ENCODE measurements at regions not wholly inside any gene's neighbourhood (a gene's known extent, or its start where the extent isn't known, plus 50 kb on each side); places are given as distances from the start of the nearest gene placed in this dataset.
"Not testable (repeated sequence)": the region's sequence is repeated elsewhere in the genome, so short reads cannot be mapped to it uniquely, and the experiment has no call there.

DNA sequence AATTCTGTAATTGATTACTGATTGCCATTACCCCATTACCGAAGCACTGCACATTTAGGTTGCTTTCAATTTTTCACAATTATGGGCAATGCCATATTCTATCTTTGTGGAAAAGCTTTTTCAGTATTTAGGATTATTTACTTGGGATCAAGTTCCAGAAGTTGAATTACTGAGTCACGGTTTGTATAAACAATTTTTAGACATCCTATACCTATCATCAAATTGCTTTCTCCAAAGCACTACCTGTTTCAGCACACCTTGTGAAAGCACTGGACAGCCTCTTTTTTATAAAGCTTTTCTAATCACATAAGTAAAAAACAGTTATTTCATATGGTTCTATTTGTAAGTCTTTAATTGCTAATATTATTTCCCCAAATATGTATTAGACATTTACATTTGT lies 221.5 kb upstream of the CAND1 start:
- no peak for DNase-seq (ENCODE audit: low read depth)
- TF ChIP-seq, protein P1, sequence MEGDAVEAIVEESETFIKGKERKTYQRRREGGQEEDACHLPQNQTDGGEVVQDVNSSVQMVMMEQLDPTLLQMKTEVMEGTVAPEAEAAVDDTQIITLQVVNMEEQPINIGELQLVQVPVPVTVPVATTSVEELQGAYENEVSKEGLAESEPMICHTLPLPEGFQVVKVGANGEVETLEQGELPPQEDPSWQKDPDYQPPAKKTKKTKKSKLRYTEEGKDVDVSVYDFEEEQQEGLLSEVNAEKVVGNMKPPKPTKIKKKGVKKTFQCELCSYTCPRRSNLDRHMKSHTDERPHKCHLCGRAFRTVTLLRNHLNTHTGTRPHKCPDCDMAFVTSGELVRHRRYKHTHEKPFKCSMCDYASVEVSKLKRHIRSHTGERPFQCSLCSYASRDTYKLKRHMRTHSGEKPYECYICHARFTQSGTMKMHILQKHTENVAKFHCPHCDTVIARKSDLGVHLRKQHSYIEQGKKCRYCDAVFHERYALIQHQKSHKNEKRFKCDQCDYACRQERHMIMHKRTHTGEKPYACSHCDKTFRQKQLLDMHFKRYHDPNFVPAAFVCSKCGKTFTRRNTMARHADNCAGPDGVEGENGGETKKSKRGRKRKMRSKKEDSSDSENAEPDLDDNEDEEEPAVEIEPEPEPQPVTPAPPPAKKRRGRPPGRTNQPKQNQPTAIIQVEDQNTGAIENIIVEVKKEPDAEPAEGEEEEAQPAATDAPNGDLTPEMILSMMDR (IDR thresholded peaks at IDR 0.05; ENCODE audit: control insufficient read depth, insufficient read depth, low read depth, low read length, missing control alignments), result no peak
- no peak overlapping the region for H3K4me3 ChIP-seq (ENCODE audit: control insufficient read depth, low read depth, low read length)

DNA sequence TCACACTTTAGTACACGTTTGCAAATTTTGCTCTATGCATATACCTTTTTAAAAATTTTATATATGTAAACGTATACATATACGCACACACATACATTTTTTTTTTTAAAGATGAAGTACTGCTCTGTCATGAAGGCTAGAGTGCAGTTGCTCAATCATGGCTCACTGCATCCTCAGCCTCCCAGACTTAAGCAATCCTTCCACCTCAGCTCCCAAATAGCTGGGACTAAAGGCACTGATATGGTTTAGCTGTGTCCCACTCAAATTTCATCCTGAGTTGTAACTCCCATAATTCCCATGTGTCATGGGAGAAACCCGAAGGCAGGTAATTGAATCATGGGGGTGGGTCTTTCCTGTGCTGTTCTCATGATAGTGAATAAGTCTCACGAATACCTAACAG lies 220.8 kb upstream of the CAND1 start:
- no peak for DNase-seq (ENCODE audit: low read depth)
- H3K4me3 ChIP-seq (ENCODE audit: control insufficient read depth, low read depth, low read length), result no peak overlapping the region
- TF ChIP-seq, protein P1 (IDR thresholded peaks at IDR 0.05; ENCODE audit: control insufficient read depth, insufficient read depth, low read depth, low read length, missing control alignments), result no peak

DNA sequence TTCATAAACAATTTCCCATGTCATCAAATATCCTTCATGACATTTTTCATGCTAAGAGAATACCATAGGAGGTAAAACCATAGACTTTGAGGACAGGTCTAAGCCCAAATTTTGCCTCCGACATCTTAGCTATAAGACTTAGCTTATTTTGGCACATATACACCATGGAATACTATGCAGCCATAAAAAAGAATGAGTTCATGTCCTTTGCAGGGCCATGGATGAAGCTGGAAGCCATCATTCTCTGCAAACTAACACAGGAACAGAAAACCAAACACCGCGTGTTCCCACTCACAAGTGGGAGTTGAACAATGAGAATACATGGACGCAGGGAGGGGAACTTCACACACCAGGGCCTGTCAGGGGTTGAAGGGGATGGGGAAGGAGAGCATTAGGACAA lies 220.0 kb upstream of the CAND1 start:
- not testable (repeated sequence) for DNase-seq (ENCODE audit: low read depth); H3K4me3 ChIP-seq (ENCODE audit: control insufficient read depth, low read depth, low read length)

DNA sequence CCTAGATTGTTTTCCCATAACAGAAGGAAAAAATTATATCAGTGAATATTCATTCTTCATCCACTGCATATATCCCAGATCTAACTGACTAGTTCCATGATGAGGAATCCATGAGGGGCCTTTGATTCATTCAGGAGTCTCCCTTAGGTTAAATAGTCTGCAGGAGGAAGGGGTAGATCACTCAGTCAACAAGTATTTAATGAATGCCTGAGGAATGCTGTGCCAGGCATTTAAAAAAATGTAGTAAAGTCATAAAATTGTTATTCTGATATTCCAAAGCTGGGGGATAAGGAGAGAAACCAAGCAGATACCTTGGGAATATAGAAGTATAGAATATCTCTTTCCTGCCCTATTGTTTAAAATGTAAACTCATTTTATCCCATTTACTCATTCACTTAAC lies 216.2 kb upstream of the CAND1 start:
- H3K4me3 ChIP-seq (ENCODE audit: control insufficient read depth, low read depth, low read length), result no peak overlapping the region
- TF ChIP-seq, protein P1 (IDR thresholded peaks at IDR 0.05; ENCODE audit: control insufficient read depth, insufficient read depth, low read depth, low read length, missing control alignments), result no peak
- DNase-seq (ENCODE audit: low read depth), result no peak

DNA sequence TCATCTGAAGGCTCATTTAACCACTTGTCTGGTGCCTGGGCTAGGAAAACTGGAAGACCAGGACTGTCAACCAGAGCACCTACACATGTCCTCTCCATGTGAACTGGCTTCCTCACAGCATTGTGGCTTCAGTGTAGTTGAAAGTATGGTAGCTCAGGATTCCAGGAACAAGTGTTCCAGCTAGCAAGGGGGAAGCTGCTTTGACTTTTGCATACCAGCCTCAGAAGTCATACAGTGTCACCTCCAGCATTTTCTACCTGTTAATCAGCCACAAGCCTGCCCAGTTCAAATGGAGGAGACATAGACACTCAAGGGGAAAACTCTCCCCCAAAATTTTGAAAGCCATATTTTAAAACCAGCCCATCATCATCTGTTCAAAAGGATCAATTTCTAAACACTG lies 212.8 kb upstream of the CAND1 start:
- TF ChIP-seq, protein P1 (IDR thresholded peaks at IDR 0.05; ENCODE audit: control insufficient read depth, insufficient read depth, low read depth, low read length, missing control alignments), result no peak
- no peak for DNase-seq (ENCODE audit: low read depth)
- no peak overlapping the region for H3K4me3 ChIP-seq (ENCODE audit: control insufficient read depth, low read depth, low read length)

DNA sequence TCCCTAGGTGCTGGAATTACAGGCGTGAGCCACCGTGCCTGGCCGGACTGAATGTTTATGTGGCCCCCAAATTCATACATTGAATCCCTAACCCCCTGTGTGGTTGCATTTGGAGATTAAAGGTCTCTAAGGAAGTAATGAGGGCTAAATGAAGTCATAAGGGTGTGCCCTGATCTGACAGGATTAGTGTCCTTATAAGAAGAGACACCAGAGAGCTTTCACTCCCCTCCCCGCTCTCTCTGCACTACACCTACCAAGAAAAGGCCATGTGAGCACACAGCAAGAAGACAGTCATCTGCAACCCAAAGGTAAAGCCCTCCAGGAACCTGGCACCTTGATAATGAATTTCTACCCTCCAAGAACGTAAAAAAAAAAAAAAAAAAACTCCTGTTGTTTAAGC lies 212.1 kb upstream of the CAND1 start:
- DNase-seq (ENCODE audit: low read depth), result no peak
- no peak overlapping the region for H3K4me3 ChIP-seq (ENCODE audit: control insufficient read depth, low read depth, low read length)
- TF ChIP-seq, protein P1 (IDR thresholded peaks at IDR 0.05; ENCODE audit: control insufficient read depth, insufficient read depth, low read depth, low read length, missing control alignments), result no peak

DNA sequence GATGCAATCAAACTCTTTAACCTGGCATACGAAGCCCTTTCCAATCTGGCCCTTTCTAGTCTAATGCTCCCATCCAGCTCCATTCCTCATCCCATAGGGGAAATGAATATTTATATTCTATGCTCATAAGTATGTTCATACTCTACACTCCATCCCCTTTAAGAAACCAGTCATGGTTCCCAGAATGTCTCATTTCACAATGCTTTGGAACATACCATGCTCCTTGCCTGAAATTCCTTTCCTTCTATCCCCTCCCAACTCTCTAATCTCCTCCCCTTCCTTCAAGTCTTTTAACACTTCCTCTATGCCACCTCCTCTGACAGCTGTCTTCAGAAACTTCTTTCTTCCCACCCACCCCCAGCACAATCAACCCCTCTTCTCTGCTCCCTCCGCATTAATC lies 207.0 kb upstream of the CAND1 start:
- DNase-seq (ENCODE audit: low read depth), result no peak
- TF ChIP-seq, protein P1 (IDR thresholded peaks at IDR 0.05; ENCODE audit: control insufficient read depth, insufficient read depth, low read depth, low read length, missing control alignments), result no peak
- no peak overlapping the region for H3K4me3 ChIP-seq (ENCODE audit: control insufficient read depth, low read depth, low read length)

All from AG09309 (cell line).